Activated CD4-positive, alpha-beta T cell treated with anti-CD3 and anti-CD28 coated beads, Interleukin-2, Interleukin-6, amounts not matched to agents 100 ng/mL and 50 ng/mL, durations not matched to agents 16 hours and 8 hours (primary cell): ENCODE measurements at regions not wholly inside any gene's neighbourhood (a gene's known extent, or its start where the extent isn't known, plus 50 kb on each side); places are given as distances from the start of the nearest gene placed in this dataset.
"Not testable (repeated sequence)": the region's sequence is repeated elsewhere in the genome, so short reads cannot be mapped to it uniquely, and the experiment has no call there.

ENCODE experiments used
- DNase-seq: peaks from one replicate; pipeline ENCODE4 v3.0.0-alpha.2; 2020

GRCh38 chr11:115605871-115606497 is 101.8 kb upstream of the CADM1 start:
- no peak for DNase-seq

GRCh38 chr11:115605397-115605796 is 101.2 kb upstream of the CADM1 start:
- DNase-seq, result not testable (repeated sequence)

- DNase-seq, result no peak
These were observed 94.9 kb upstream of the CADM1 start for GRCh38 chr11:115599125-115599524.

- no peak for DNase-seq
These were observed 94.2 kb upstream of the CADM1 start for GRCh38 chr11:115598257-115598901.

- no peak for DNase-seq
These were observed 87.2 kb upstream of the CADM1 start for GRCh38 chr11:115591380-115591779.

GRCh38 chr11:115590254-115590653 is 86.0 kb upstream of the CADM1 start:
- no peak for DNase-seq

GRCh38 chr11:115587718-115588342 is 83.6 kb upstream of the CADM1 start:
- DNase-seq, result no peak

GRCh38 chr11:115585361-115586024 is 81.3 kb upstream of the CADM1 start:
- peak; percentile 65 for DNase-seq

GRCh38 chr11:115581871-115582639 is 77.8 kb upstream of the CADM1 start:
- no peak for DNase-seq

GRCh38 chr11:115580927-115581680 is 76.9 kb upstream of the CADM1 start:
- no peak for DNase-seq

- DNase-seq, result no peak
These were observed 76.2 kb upstream of the CADM1 start for GRCh38 chr11:115580416-115580815.

GRCh38 chr11:115579181-115579825 is 75.1 kb upstream of the CADM1 start:
- no peak for DNase-seq

- no peak for DNase-seq
These were observed 74.1 kb upstream of the CADM1 start for GRCh38 chr11:115578275-115578674.

GRCh38 chr11:115577701-115578100 is 73.5 kb upstream of the CADM1 start:
- no peak for DNase-seq

GRCh38 chr11:115576606-115577380 is 72.6 kb upstream of the CADM1 start:
- no peak for DNase-seq

GRCh38 chr11:115572551-115572950 is 68.3 kb upstream of the CADM1 start:
- no peak for DNase-seq

GRCh38 chr11:115566180-115566764 is 62.1 kb upstream of the CADM1 start:
- DNase-seq, result no peak

- DNase-seq, result no peak
These were observed 60.6 kb upstream of the CADM1 start for GRCh38 chr11:115564851-115565250.

GRCh38 chr11:115561116-115561515 is 56.9 kb upstream of the CADM1 start:
- no peak for DNase-seq

- DNase-seq, result no peak
These were observed 54.4 kb upstream of the CADM1 start for GRCh38 chr11:115558635-115559034.

GRCh38 chr11:115557681-115558080 is 53.5 kb upstream of the CADM1 start:
- no peak for DNase-seq
